Progenitor cell of endocrine pancreas (in vitro differentiated cells): ENCODE measurements at regions not wholly inside any gene's neighbourhood (a gene's known extent, or its start where the extent isn't known, plus 50 kb on each side); places are given as distances from the start of the nearest gene placed in this dataset.

ENCODE experiments used
- DNase-seq: peaks from one replicate; pipeline ENCODE4 v3.0.0; 2021; ENCODE audit warnings: low spot score; ENCODE audit not compliant: unreplicated experiment
- H3K27ac Mint-ChIP-seq: 2 replicates; pipeline ENCODE4 v1.8.0; 2021; ENCODE audit warnings: mild to moderate bottlenecking, moderate library complexity, mixed read lengths
- H3K27me3 Mint-ChIP-seq: 2 replicates; pipeline ENCODE4 v1.8.0; 2021; ENCODE audit warnings: mixed read lengths
- H3K36me3 Mint-ChIP-seq: 2 replicates; pipeline ENCODE4 v1.8.0; 2022; ENCODE audit warnings: mixed read lengths; ENCODE audit not compliant: insufficient read depth
- H3K4me1 Mint-ChIP-seq: 2 replicates; pipeline ENCODE4 v1.8.0; 2021; ENCODE audit warnings: low read depth, mixed read lengths
- H3K4me3 Mint-ChIP-seq: 2 replicates; pipeline ENCODE4 v1.8.0; 2021; ENCODE audit warnings: low read depth, mild to moderate bottlenecking, moderate library complexity, mixed read lengths
- H3K9me3 Mint-ChIP-seq: 2 replicates; pipeline ENCODE4 v1.8.0; 2021; ENCODE audit warnings: low read depth, mixed read lengths
- TF ChIP-seq, protein P1 (sequence below): fragments of 200-600 bp; sonication (generic); IDR thresholded peaks from one replicate; pipeline ENCODE4 v1.5.0; 2021; ENCODE audit warnings: antibody characterized with exemption, mild to moderate bottlenecking; ENCODE audit not compliant: unreplicated experiment

DNA sequence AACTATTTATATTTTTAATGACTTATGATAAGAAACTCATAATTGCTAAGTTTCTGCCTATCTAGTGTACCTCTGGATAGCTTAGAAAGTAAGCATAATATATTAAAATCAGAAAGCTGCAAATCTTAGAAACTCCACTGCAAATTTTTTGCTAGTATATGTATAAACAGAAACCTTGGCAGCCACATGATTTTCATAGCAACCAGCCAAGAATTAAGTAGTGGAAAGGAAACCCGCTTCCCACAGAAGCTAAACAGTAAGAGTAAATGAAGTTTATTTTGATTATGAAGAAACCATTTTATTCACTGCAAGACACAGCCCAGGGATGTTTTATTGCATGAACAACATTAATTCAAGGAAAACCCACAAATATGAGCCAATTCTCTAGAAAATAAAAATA, 872.5 kb upstream of the ADGRL3 start:
- no peak for DNase-seq
- H3K27ac Mint-ChIP-seq, result no peak overlapping the region
- H3K9me3 Mint-ChIP-seq, result no peaks in the 10 kb centered on the region
- no peaks in the 10 kb centered on the region for H3K36me3 Mint-ChIP-seq
- no peaks in the 10 kb centered on the region for H3K4me1 Mint-ChIP-seq
- no peak overlapping the region for H3K4me3 Mint-ChIP-seq
- H3K27me3 Mint-ChIP-seq, result no peaks in the 10 kb centered on the region
- TF ChIP-seq, protein P1, sequence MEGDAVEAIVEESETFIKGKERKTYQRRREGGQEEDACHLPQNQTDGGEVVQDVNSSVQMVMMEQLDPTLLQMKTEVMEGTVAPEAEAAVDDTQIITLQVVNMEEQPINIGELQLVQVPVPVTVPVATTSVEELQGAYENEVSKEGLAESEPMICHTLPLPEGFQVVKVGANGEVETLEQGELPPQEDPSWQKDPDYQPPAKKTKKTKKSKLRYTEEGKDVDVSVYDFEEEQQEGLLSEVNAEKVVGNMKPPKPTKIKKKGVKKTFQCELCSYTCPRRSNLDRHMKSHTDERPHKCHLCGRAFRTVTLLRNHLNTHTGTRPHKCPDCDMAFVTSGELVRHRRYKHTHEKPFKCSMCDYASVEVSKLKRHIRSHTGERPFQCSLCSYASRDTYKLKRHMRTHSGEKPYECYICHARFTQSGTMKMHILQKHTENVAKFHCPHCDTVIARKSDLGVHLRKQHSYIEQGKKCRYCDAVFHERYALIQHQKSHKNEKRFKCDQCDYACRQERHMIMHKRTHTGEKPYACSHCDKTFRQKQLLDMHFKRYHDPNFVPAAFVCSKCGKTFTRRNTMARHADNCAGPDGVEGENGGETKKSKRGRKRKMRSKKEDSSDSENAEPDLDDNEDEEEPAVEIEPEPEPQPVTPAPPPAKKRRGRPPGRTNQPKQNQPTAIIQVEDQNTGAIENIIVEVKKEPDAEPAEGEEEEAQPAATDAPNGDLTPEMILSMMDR, result no peak

DNA sequence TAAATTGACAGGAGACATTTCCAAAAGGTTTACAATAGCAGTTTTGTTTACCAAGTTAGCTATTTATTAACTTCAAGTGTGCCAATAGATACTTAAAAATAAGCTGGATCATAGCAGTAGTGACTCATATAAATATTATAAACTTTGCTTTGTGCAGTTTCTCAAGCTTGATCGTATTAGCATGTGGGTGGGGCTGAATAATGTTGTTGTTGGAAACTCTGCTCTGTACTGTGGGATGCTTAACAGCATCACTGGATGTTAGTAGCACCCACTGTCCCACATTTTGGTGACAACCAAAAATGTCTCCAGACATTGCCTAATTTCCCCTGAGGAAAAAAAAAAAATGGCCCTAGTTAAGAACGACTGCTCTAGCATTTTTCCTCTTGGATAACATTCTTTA, 855.2 kb upstream of the ADGRL3 start:
- Mint-ChIP-seq H3K27me3 (no peaks in the 10 kb centered on the region), H3K4me3 (no peak overlapping the region), H3K9me3 (no peaks in the 10 kb centered on the region), H3K27ac (no peak overlapping the region), H3K4me1 (peaks cover 2% of the 10 kb centered on the region), H3K36me3 (no peaks in the 10 kb centered on the region)
- no peak for DNase-seq
- TF ChIP-seq, protein P1, result no peak

DNA sequence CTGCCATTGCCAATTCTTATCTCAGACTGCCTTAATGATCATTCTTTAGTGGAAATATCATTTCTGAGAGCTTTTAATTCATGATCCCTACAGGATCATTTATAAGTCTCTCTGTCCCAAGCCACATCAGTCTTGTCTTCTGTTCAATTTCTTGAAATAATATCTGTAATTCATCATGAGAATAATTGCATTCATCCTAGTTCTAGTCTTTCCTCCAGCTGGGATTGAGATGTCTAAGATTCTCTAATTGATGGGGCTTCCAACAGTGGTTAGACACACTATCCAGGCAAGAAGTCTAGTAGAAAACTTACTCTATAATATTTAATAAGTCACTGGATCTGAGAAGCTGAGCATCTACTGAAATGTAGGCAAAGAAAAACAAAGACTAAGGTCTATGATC, 854.7 kb upstream of the ADGRL3 start:
- Mint-ChIP-seq H3K27ac (no peak overlapping the region), H3K27me3 (no peaks in the 10 kb centered on the region), H3K36me3 (no peaks in the 10 kb centered on the region), H3K4me3 (no peak overlapping the region), H3K9me3 (no peaks in the 10 kb centered on the region), H3K4me1 (peaks cover 2% of the 10 kb centered on the region)
- TF ChIP-seq, protein P1, result no peak
- DNase-seq, result no peak

DNA sequence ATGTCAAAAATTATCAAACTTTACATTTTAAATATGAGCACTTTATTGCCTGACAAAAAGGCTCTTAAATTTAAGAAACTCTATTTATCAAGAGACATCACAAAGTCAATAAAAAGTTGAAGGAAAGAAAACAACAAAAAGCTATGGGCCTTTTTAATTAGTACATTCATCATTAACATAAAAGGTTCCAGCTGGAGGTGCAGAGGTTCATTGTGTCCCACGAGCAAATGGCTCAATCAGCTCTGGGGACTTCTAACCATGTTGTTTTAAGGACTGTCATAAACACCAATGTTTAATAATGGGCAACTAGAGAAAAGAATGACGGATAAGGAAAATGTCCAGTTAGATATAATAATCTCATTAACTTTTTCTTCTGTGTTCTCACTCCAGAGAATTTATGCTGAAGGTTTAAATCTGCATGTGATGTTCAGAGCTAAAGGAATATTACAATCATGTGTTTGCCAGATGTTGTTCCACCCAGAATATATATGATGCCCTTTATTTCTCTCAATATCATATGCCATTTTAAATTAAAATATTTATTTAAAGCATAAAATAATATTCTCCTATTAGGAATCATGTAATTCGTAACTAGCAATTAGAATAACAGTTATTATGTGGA, 840.3 kb upstream of the ADGRL3 start:
- DNase-seq, result no peak
- Mint-ChIP-seq H3K4me3 (no peak overlapping the region), H3K9me3 (peaks cover 6% of the 10 kb centered on the region), H3K27me3 (no peaks in the 10 kb centered on the region), H3K36me3 (no peaks in the 10 kb centered on the region), H3K27ac (no peak overlapping the region), H3K4me1 (no peaks in the 10 kb centered on the region)
- TF ChIP-seq, protein P1, result no peak

DNA sequence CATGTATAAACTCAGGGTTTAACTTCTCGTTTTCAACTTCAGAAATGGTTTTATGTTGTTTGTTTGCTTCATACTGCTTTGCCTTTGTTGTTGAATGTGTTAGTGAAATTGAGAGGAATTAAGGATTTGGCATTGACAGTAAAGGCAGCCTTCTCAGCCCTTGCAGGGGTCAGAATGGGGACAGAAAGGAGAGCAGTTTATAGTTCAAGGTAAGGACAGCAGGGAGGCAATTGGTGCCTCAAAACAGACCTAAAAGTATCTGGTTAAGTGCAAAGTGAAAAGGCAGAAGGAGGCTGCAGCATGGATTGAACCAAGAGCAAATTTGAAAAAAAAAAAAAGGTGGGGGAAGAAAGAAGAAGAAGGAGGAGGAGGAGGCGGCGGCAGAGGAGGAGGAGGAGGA, 835.0 kb upstream of the ADGRL3 start:
- Mint-ChIP-seq H3K27me3 (no peaks in the 10 kb centered on the region), H3K4me3 (no peak overlapping the region), H3K36me3 (no peaks in the 10 kb centered on the region), H3K27ac (no peak overlapping the region), H3K9me3 (no peaks in the 10 kb centered on the region), H3K4me1 (no peaks in the 10 kb centered on the region)
- TF ChIP-seq, protein P1, result no peak
- no peak for DNase-seq
